ENCODE measurements at regions not wholly inside any gene's neighbourhood (a gene's known extent, or its start where the extent isn't known, plus 50 kb on each side); places are given as distances from the start of the nearest gene placed in this dataset.
"Not testable (repeated sequence)": the region's sequence is repeated elsewhere in the genome, so short reads cannot be mapped to it uniquely, and the experiment has no call there.

- no peak for DNase-seq (ENCODE audit: low read depth in 4 of 4, low spot score in 3 of 4)
These were observed 112.3 kb upstream of the SOX21 start for GRCh38 chr13:94824601-94825000.

GRCh38 chr13:94822356-94822755 is 110.0 kb upstream of the SOX21 start:
- DNase-seq (ENCODE audit: low read depth in 4 of 4, low spot score in 3 of 4) = no peak

- no peak for DNase-seq (ENCODE audit: low read depth in 4 of 4, low spot score in 3 of 4)
These were observed 103.9 kb upstream of the SOX21 start for GRCh38 chr13:94816256-94816655.

GRCh38 chr13:94813920-94814475 is 101.7 kb upstream of the SOX21 start:
- DNase-seq (ENCODE audit: low read depth in 4 of 4, low spot score in 3 of 4) = no peak

GRCh38 chr13:94811753-94812152 is 99.4 kb upstream of the SOX21 start:
- no peak for DNase-seq (ENCODE audit: low read depth in 4 of 4, low spot score in 3 of 4)

- DNase-seq (ENCODE audit: low read depth in 4 of 4, low spot score in 3 of 4) = no peak
These were observed 88.1 kb upstream of the SOX21 start for GRCh38 chr13:94800423-94800822.

GRCh38 chr13:94799299-94799698 is 87.0 kb upstream of the SOX21 start:
- no peak for DNase-seq (ENCODE audit: low read depth in 4 of 4, low spot score in 3 of 4)

- DNase-seq (ENCODE audit: low read depth in 4 of 4, low spot score in 3 of 4) = no peak
These were observed 86.4 kb upstream of the SOX21 start for GRCh38 chr13:94798738-94799137.

GRCh38 chr13:94795292-94795691 is 82.9 kb upstream of the SOX21 start:
- no peak for DNase-seq (ENCODE audit: low read depth in 4 of 4, low spot score in 3 of 4)

- DNase-seq (ENCODE audit: low read depth in 4 of 4, low spot score in 3 of 4) = not testable (repeated sequence)
These were observed 73.9 kb upstream of the SOX21 start for GRCh38 chr13:94786246-94786645.

- no peak for DNase-seq (ENCODE audit: low read depth in 4 of 4, low spot score in 3 of 4)
These were observed 71.7 kb upstream of the SOX21 start for GRCh38 chr13:94784066-94784465.

GRCh38 chr13:94783489-94783888 is 71.1 kb upstream of the SOX21 start:
- DNase-seq (ENCODE audit: low read depth in 4 of 4, low spot score in 3 of 4) = no peak

GRCh38 chr13:94780421-94780820 is 68.1 kb upstream of the SOX21 start:
- no peak for DNase-seq (ENCODE audit: low read depth in 4 of 4, low spot score in 3 of 4)

- DNase-seq (ENCODE audit: low read depth in 4 of 4, low spot score in 3 of 4) = no peak
These were observed 66.6 kb upstream of the SOX21 start for GRCh38 chr13:94778986-94779385.

GRCh38 chr13:94778585-94778984 is 66.2 kb upstream of the SOX21 start:
- DNase-seq (ENCODE audit: low read depth in 4 of 4, low spot score in 3 of 4) = no peak

- no peak for DNase-seq (ENCODE audit: low read depth in 4 of 4, low spot score in 3 of 4)
These were observed 64.6 kb upstream of the SOX21 start for GRCh38 chr13:94776956-94777355.

GRCh38 chr13:94776300-94776699 is 64.0 kb upstream of the SOX21 start:
- DNase-seq (ENCODE audit: low read depth in 4 of 4, low spot score in 3 of 4) = no peak

- DNase-seq (ENCODE audit: low read depth in 4 of 4, low spot score in 3 of 4) = no peak
These were observed 53.5 kb upstream of the SOX21 start for GRCh38 chr13:94765814-94766213.

GRCh38 chr13:94764576-94765321 is 52.4 kb upstream of the SOX21 start:
- no peak for DNase-seq (ENCODE audit: low read depth in 4 of 4, low spot score in 3 of 4)
